GM12878 (cell line): ENCODE measurements at regions not wholly inside any gene's neighbourhood (a gene's known extent, or its start where the extent isn't known, plus 50 kb on each side); places are given as distances from the start of the nearest gene placed in this dataset.

Experiments used
- EP300 ChIP-seq, 2 experiments: fragments of 150-350 bp in 1 of 2; IDR thresholded peaks; 2 replicates each; pipeline ENCODE4 v1.6.1; 2011 to 2012; ENCODE audit warnings: low read depth in 2 of 2, low read length in 2 of 2, borderline replicate concordance in 1 of 2, improper control_type of control experiment in 1 of 2, inconsistent platforms in 1 of 2; ENCODE audit not compliant: control insufficient read depth in 1 of 2
- FOXK2 ChIP-seq: fragments of 450-650 bp; IDR thresholded peaks from 2 replicates; pipeline ENCODE4 v1.6.1; 2017; ENCODE audit warnings: mild to moderate bottlenecking, moderate library complexity
- JUND ChIP-seq: IDR thresholded peaks from 2 replicates; pipeline ENCODE4 v1.6.1; 2012; ENCODE audit warnings: low read depth, mild to moderate bottlenecking, low read length, improper control_type of control experiment, moderate library complexity
- NBN ChIP-seq: fragments of 450-650 bp; IDR thresholded peaks from 2 replicates; pipeline ENCODE4 v1.6.1; 2016
- TF ChIP-seq, protein P1 (sequence below), 3 experiments: IDR thresholded peaks in 2 of 3; conservative IDR thresholded peaks in 1 of 3; 2 replicates each; pipeline ENCODE4 v1.5.1; 2011; ENCODE audit warnings: low read depth in 3 of 3, low read length in 3 of 3, mild to moderate bottlenecking in 3 of 3, control low read depth in 2 of 3, moderate library complexity in 2 of 3, inconsistent platforms in 1 of 3, mixed read lengths in 1 of 3; ENCODE audit not compliant: control insufficient read depth in 2 of 3, insufficient read depth in 1 of 3; ENCODE audit errors: extremely low read depth in 1 of 3

DNA sequence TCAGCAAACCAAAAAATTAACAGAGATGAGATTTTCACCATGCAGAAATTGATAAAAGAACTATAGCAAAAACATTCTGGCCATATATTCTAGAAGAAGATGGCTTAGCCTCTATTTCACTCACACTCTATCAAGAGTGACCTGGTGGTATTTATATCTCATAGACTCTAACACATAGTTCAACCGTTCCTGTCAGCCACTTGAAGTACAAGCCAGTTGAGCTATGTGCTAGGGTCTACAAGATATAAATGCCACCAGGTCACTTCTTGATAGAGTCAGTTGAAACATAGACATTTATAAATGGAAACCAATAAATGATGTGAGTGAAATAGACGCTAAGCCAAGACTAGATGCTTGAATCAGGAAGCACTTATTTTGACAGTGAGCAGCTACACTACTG is 836.7 kb upstream of the EPHA5 start:
- no peak for TF ChIP-seq EP300 (IDR thresholded peaks at IDR 0.05; ENCODE audit: borderline replicate concordance in 1 of 2, control insufficient read depth in 1 of 2, low read depth in 2 of 2, low read length in 2 of 2)
- TF ChIP-seq, protein P1, sequence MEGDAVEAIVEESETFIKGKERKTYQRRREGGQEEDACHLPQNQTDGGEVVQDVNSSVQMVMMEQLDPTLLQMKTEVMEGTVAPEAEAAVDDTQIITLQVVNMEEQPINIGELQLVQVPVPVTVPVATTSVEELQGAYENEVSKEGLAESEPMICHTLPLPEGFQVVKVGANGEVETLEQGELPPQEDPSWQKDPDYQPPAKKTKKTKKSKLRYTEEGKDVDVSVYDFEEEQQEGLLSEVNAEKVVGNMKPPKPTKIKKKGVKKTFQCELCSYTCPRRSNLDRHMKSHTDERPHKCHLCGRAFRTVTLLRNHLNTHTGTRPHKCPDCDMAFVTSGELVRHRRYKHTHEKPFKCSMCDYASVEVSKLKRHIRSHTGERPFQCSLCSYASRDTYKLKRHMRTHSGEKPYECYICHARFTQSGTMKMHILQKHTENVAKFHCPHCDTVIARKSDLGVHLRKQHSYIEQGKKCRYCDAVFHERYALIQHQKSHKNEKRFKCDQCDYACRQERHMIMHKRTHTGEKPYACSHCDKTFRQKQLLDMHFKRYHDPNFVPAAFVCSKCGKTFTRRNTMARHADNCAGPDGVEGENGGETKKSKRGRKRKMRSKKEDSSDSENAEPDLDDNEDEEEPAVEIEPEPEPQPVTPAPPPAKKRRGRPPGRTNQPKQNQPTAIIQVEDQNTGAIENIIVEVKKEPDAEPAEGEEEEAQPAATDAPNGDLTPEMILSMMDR (IDR thresholded peaks at IDR 0.05 in 2 of 3, conservative IDR thresholded peaks at IDR 0.05 in 1 of 3; ENCODE audit: control insufficient read depth in 2 of 3, extremely low read depth in 1 of 3, insufficient read depth in 1 of 3, low read depth in 3 of 3, low read length in 3 of 3) = no peak
- no peak for TF ChIP-seq JUND
- no peak for TF ChIP-seq FOXK2
- no peak for TF ChIP-seq NBN
